Testis (tissue), 2 donors: ENCODE measurements at regions not wholly inside any gene's neighbourhood (a gene's known extent, or its start where the extent isn't known, plus 50 kb on each side); places are given as distances from the start of the nearest gene placed in this dataset.

Source experiments
- CTCF ChIP-seq, 3 experiments: fragments of 450-650 bp in 2 of 3; fragments of 200-600 bp in 1 of 3; sonication (generic) in 1 of 3; IDR thresholded peaks; one replicate each; pipeline ENCODE4 v1.5.1; 2016 to 2019; ENCODE audit warnings: antibody characterized with exemption in 3 of 3, mild to moderate bottlenecking in 2 of 3, moderate library complexity in 1 of 3
- POLR2A ChIP-seq: fragments of 450-650 bp; IDR thresholded peaks from one replicate; pipeline ENCODE4 v1.6.1; 2017; ENCODE audit warnings: antibody characterized with exemption, mild to moderate bottlenecking, moderate library complexity

- TF ChIP-seq CTCF (IDR thresholded peaks at IDR 0.05) (no peak), POLR2A (no peak)
Observed at GRCh38 chr6:218153-219018, 73.9 kb upstream of the DUSP22 start.
